Adrenal gland (tissue), 9 donors: ENCODE measurements at regions not wholly inside any gene's neighbourhood (a gene's known extent, or its start where the extent isn't known, plus 50 kb on each side); places are given as distances from the start of the nearest gene placed in this dataset.

Experiments used
- DNase-seq, 7 donors: peaks; one replicate each; pipeline ENCODE4 v3.0.0-alpha.2; 2019 to 2020
- H3K27ac ChIP-seq, 5 donors: fragments of 200-600 bp; sonication (generic) in 4 of 5; 1 replicate in 3 of 5; 2 replicates in 2 of 5; pipeline versions ENCODE4 v1.5.1 to v1.8.0; 2016 to 2020; ENCODE audit warnings: mild to moderate bottlenecking in 1 of 5
- H3K27me3 ChIP-seq: fragments of 200-600 bp; 2 replicates; pipeline ENCODE4 v1.8.0; 2021
- H3K36me3 ChIP-seq, 2 donors: fragments of 200-600 bp; replicated peaks in 1 of 2; 1 replicate in 1 of 2; 2 replicates in 1 of 2; pipeline versions ENCODE4 v1.5.1 to v1.8.0; 2018 to 2022
- H3K4me1 ChIP-seq, 2 donors: fragments of 200-600 bp; replicated peaks in 1 of 2; 1 replicate in 1 of 2; 2 replicates in 1 of 2; pipeline versions ENCODE4 v1.5.1 to v1.8.0; 2018 to 2021
- H3K4me3 ChIP-seq, 4 donors: fragments of 200-600 bp; sonication (generic) in 3 of 4; one replicate each; pipeline ENCODE4 v1.5.1; 2016 to 2018
- H3K9me3 ChIP-seq, 3 donors: fragments of 200-600 bp; sonication (generic) in 1 of 3; replicated peaks in 1 of 3; 1 replicate in 2 of 3; 2 replicates in 1 of 3; pipeline versions ENCODE4 v1.5.1 to v1.8.0; 2016 to 2021
- CTCF ChIP-seq, 6 experiments: fragments of 450-650 bp in 4 of 6; fragments of 200-600 bp in 2 of 6; sonication (generic) in 1 of 6; IDR thresholded peaks; 1 replicate in 5 of 6; 2 replicates in 1 of 6; pipeline versions ENCODE4 v1.5.1 to v1.8.0; 2016 to 2021; ENCODE audit warnings: antibody characterized with exemption in 6 of 6, mild to moderate bottlenecking in 2 of 6, moderate library complexity in 1 of 6
- POLR2A ChIP-seq, 2 donors: fragments of 450-650 bp; IDR thresholded peaks; one replicate each; pipeline ENCODE4 v1.6.1; 2017; ENCODE audit warnings: antibody characterized with exemption in 2 of 2, mild to moderate bottlenecking in 2 of 2, moderate library complexity in 1 of 2
- WGBS, 4 donors: extraction: QIAGEN DNeasy Blood & Tissue Kit in 2 of 4; methylation state at CpG; one replicate each; pipeline versions ENCODE4 v1.1.5 to v1.1.7; 2013 to 2017; 5-methylcytosine and 5-hydroxymethylcytosine counted together
- intact Hi-C, 2 donors: fragments of 100-400 bp; cut with DNase I; formaldehyde crosslinking; loops; one replicate each; pipeline versions ENCODE4 v1.14.1 to v1.15.0; 2022 to 2023
- donor health status: healthy with polysubstance abuse.
- donor health status: Bipolar disorder and iron deficiency.
- donor health status: DM: yes; HTN: yes; CAD: no.
- donor health status: DM: no; HTN: no; CAD: no.
- donor health status: DM: no; HTN: no; CAD: no.

GRCh38 chr3:102105193-102105592 is 255.9 kb downstream of the NFKBIZ start:
- no peak for DNase-seq

GRCh38 chr3:102106416-102107097 is 257.2 kb downstream of the NFKBIZ start:
- 77 to 84% (median 83%) methylated on average over 9 of the region's 9 CpGs for WGBS, 4 donors
- no peak overlapping the region for H3K27ac ChIP-seq
- no peaks in the 10 kb centered on the region for H3K4me1 ChIP-seq
- no peaks in the 10 kb centered on the region for H3K36me3 ChIP-seq
- intact Hi-C loops = no loop called here
- TF ChIP-seq CTCF (IDR thresholded peaks at IDR 0.05) = no peak
- no peak for TF ChIP-seq POLR2A (IDR thresholded peaks at IDR 0.05)
- no peaks in the 10 kb centered on the region for H3K27me3 ChIP-seq
- no peak overlapping the region for H3K4me3 ChIP-seq
- H3K9me3 ChIP-seq = no peaks in the 10 kb centered on the region
- DNase-seq = no peak

More at GRCh38 chr3:102105193-102105592, 255.9 kb downstream of the NFKBIZ start:
- Histone ChIP-seq H3K27ac (no peak overlapping the region), H3K27me3 (no peaks in the 10 kb centered on the region), H3K36me3 (no peaks in the 10 kb centered on the region), H3K4me3 (no peak overlapping the region), H3K9me3 (no peaks in the 10 kb centered on the region), H3K4me1 (no peaks in the 10 kb centered on the region)
- intact Hi-C loops = no loop called here
- 86 to 95% (median 90%) methylated on average over 5 of the region's 5 CpGs for WGBS, 4 donors
- TF ChIP-seq CTCF (IDR thresholded peaks at IDR 0.05) (no peak), POLR2A (IDR thresholded peaks at IDR 0.05) (no peak)

- no peak for DNase-seq
- H3K9me3 ChIP-seq = no peaks in the 10 kb centered on the region
- no peaks in the 10 kb centered on the region for H3K4me1 ChIP-seq
- intact Hi-C loops = no loop called here
- H3K27ac ChIP-seq = no peak overlapping the region
- TF ChIP-seq POLR2A (IDR thresholded peaks at IDR 0.05) = no peak
- TF ChIP-seq CTCF (IDR thresholded peaks at IDR 0.05) = no peak
- no peak overlapping the region for H3K4me3 ChIP-seq
- no peaks in the 10 kb centered on the region for H3K36me3 ChIP-seq
- H3K27me3 ChIP-seq = no peaks in the 10 kb centered on the region
These were observed 263.5 kb downstream of the NFKBIZ start for GRCh38 chr3:102112704-102113230.

- no peak overlapping the region for H3K27ac ChIP-seq
These were observed 264.2 kb downstream of the NFKBIZ start for GRCh38 chr3:102113421-102114041.

More at GRCh38 chr3:102113421-102114041, 264.2 kb downstream of the NFKBIZ start:
- Histone ChIP-seq H3K4me1 (no peaks in the 10 kb centered on the region), H3K4me3 (no peak overlapping the region), H3K9me3 (no peaks in the 10 kb centered on the region), H3K36me3 (no peaks in the 10 kb centered on the region), H3K27me3 (no peaks in the 10 kb centered on the region)
- intact Hi-C loops = no loop called here
- no peak for TF ChIP-seq CTCF (IDR thresholded peaks at IDR 0.05)
- TF ChIP-seq POLR2A (IDR thresholded peaks at IDR 0.05) = no peak
- WGBS, 4 donors = 79 to 90% (median 85%) methylated on average over 11 of the region's 11 CpGs
- no peak for DNase-seq
